GM12873 (cell line): ENCODE measurements at regions not wholly inside any gene's neighbourhood (a gene's known extent, or its start where the extent isn't known, plus 50 kb on each side); places are given as distances from the start of the nearest gene placed in this dataset.

Experiments
- CTCF ChIP-seq: IDR thresholded peaks from 2 replicates; pipeline ENCODE4 v1.5.1; 2012; ENCODE audit warnings: low read depth, mild to moderate bottlenecking, moderate library complexity, low read length, control low read depth; ENCODE audit not compliant: insufficient read depth; ENCODE audit errors: missing control alignments

- no peak for TF ChIP-seq CTCF
Measured at GRCh38 chr3:70620367-70620766, 307.9 kb upstream of the MDFIC2 start.

- TF ChIP-seq CTCF, result no peak
Measured at GRCh38 chr3:70618151-70618550, 305.7 kb upstream of the MDFIC2 start.

- no peak for TF ChIP-seq CTCF
Measured at GRCh38 chr3:70615286-70615685, 302.8 kb upstream of the MDFIC2 start.

- TF ChIP-seq CTCF, result no peak
Measured at GRCh38 chr3:70614111-70614510, 301.7 kb upstream of the MDFIC2 start.

- TF ChIP-seq CTCF, result no peak
Measured at GRCh38 chr3:70612920-70613319, 300.5 kb upstream of the MDFIC2 start.

- TF ChIP-seq CTCF, result no peak
Measured at GRCh38 chr3:70608434-70608833, 296.0 kb upstream of the MDFIC2 start.

GRCh38 chr3:70607469-70607868 lies 295.0 kb upstream of the MDFIC2 start:
- TF ChIP-seq CTCF, result no peak
